DOHH2 (cell line): ENCODE measurements at regions not wholly inside any gene's neighbourhood (a gene's known extent, or its start where the extent isn't known, plus 50 kb on each side); places are given as distances from the start of the nearest gene placed in this dataset.

Experiments
- H3F3A ChIP-seq: fragments of 200-600 bp; sonication (generic), shearing (Covaris generic); 2 replicates; pipeline ENCODE4 v1.6.0; 2016; ENCODE audit warnings: antibody characterized with exemption, mild to moderate bottlenecking; ENCODE audit not compliant: control insufficient read depth, insufficient read depth
- H3K27ac ChIP-seq: fragments of 200-600 bp; sonication (generic); 2 replicates; pipeline ENCODE4 v1.5.1; 2014; ENCODE audit warnings: low read depth, mild to moderate bottlenecking, low read length, moderate library complexity
- H3K27me3 ChIP-seq: fragments of 200-600 bp; sonication (generic); 2 replicates; pipeline ENCODE4 v1.6.1; 2014; ENCODE audit warnings: mild to moderate bottlenecking, low read length, mixed read lengths; ENCODE audit not compliant: control insufficient read depth
- H3K36me3 ChIP-seq: fragments of 200-600 bp; sonication (generic); 2 replicates; pipeline ENCODE4 v1.6.1; 2014; ENCODE audit warnings: mild to moderate bottlenecking, low read length, moderate library complexity, mixed read lengths; ENCODE audit not compliant: control insufficient read depth
- H3K4me1 ChIP-seq: fragments of 200-600 bp; sonication (generic); 2 replicates; pipeline ENCODE4 v1.6.1; 2014; ENCODE audit warnings: mild to moderate bottlenecking, low read length, mixed read lengths; ENCODE audit not compliant: control insufficient read depth
- H3K4me2 ChIP-seq: fragments of 200-600 bp; sonication (generic); 2 replicates; pipeline ENCODE4 v1.6.0; 2014; ENCODE audit warnings: mild to moderate bottlenecking, low read length, moderate library complexity
- H3K4me3 ChIP-seq: fragments of 200-600 bp; sonication (generic); 2 replicates; pipeline ENCODE4 v1.5.1; 2014; ENCODE audit warnings: mild to moderate bottlenecking, low read length, mixed read lengths
- H3K79me2 ChIP-seq: fragments of 200-600 bp; sonication (generic); 2 replicates; pipeline ENCODE4 v1.6.1; 2014; ENCODE audit warnings: mild to moderate bottlenecking, low read length, mixed read lengths; ENCODE audit not compliant: control insufficient read depth
- H3K9me2 ChIP-seq: fragments of 200-600 bp; sonication (generic); replicated peaks from 2 replicates; pipeline ENCODE4 v1.6.1; 2014; ENCODE audit warnings: mild to moderate bottlenecking, low read length, mixed read lengths; ENCODE audit not compliant: control insufficient read depth
- H3K9me3 ChIP-seq: fragments of 200-600 bp; sonication (generic); 2 replicates; pipeline ENCODE4 v1.6.1; 2014; ENCODE audit warnings: antibody characterized with exemption, low read length, mixed read lengths; ENCODE audit not compliant: control insufficient read depth, insufficient read depth
- H4K20me1 ChIP-seq: fragments of 200-600 bp; sonication (generic); 2 replicates; pipeline ENCODE4 v1.6.0; 2014; ENCODE audit warnings: low read depth, mild to moderate bottlenecking, antibody characterized with exemption, low read length, moderate library complexity; ENCODE audit not compliant: control insufficient read depth, insufficient read depth
- EZH2phosphoT487 ChIP-seq: fragments of 200-600 bp; sonication (generic); IDR thresholded peaks from 2 replicates; pipeline ENCODE4 v1.6.1; 2017; ENCODE audit warnings: borderline replicate concordance, mild to moderate bottlenecking, antibody characterized with exemption, low read length, moderate library complexity, mixed read lengths
- TF ChIP-seq, protein P1 (sequence below): fragments of 200-600 bp; sonication (generic); IDR thresholded peaks from one replicate; pipeline ENCODE4 v1.5.1; 2014; ENCODE audit warnings: antibody characterized with exemption, mild to moderate bottlenecking, low read depth, low read length; ENCODE audit not compliant: poor library complexity, severe bottlenecking

GRCh38 chr20:24095756-24096155 lies 107.2 kb upstream of the GGTLC1 start:
- Histone ChIP-seq H3K27ac (no peak overlapping the region), H3K9me3 (no peaks in the 10 kb centered on the region), H3F3A (no peaks in the 10 kb centered on the region), H3K4me2 (no peak overlapping the region), H3K36me3 (no peaks in the 10 kb centered on the region), H4K20me1 (no peaks in the 10 kb centered on the region), H3K4me1 (no peaks in the 10 kb centered on the region), H3K9me2 (no peaks in the 10 kb centered on the region), H3K27me3 (no peaks in the 10 kb centered on the region), H3K4me3 (no peak overlapping the region), H3K79me2 (no peaks in the 10 kb centered on the region)
- no peak for TF ChIP-seq EZH2phosphoT487
- TF ChIP-seq, protein P1, sequence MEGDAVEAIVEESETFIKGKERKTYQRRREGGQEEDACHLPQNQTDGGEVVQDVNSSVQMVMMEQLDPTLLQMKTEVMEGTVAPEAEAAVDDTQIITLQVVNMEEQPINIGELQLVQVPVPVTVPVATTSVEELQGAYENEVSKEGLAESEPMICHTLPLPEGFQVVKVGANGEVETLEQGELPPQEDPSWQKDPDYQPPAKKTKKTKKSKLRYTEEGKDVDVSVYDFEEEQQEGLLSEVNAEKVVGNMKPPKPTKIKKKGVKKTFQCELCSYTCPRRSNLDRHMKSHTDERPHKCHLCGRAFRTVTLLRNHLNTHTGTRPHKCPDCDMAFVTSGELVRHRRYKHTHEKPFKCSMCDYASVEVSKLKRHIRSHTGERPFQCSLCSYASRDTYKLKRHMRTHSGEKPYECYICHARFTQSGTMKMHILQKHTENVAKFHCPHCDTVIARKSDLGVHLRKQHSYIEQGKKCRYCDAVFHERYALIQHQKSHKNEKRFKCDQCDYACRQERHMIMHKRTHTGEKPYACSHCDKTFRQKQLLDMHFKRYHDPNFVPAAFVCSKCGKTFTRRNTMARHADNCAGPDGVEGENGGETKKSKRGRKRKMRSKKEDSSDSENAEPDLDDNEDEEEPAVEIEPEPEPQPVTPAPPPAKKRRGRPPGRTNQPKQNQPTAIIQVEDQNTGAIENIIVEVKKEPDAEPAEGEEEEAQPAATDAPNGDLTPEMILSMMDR = no peak

DNA sequence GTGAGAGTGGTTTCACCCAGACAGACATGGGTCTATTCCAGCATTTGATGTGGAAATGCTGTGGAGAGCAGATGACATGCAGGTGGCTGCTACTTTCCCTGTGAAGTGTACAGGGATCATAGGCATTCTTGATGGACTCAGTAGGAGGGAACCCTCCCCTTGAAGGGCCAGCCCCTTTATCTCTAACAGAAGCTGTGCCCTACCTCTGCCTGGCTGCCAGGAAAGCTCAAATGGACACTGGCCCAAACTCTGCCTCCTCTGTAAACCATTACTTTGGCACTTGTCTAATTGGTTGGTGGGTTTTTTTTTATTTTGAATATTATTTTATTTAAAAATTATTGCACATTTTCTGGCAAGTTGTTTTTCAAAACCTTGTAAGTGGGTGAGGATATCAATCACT lies 106.7 kb upstream of the GGTLC1 start:
- H3F3A ChIP-seq = no peaks in the 10 kb centered on the region
- H3K9me2 ChIP-seq = no peaks in the 10 kb centered on the region
- H3K36me3 ChIP-seq = no peaks in the 10 kb centered on the region
- H3K9me3 ChIP-seq = no peaks in the 10 kb centered on the region
- H4K20me1 ChIP-seq = no peaks in the 10 kb centered on the region
- H3K79me2 ChIP-seq = no peaks in the 10 kb centered on the region
- H3K27ac ChIP-seq = no peak overlapping the region
- H3K4me2 ChIP-seq = no peak overlapping the region
- TF ChIP-seq, protein P1 = no peak
- TF ChIP-seq EZH2phosphoT487 = no peak
- no peaks in the 10 kb centered on the region for H3K4me1 ChIP-seq
- H3K27me3 ChIP-seq = no peaks in the 10 kb centered on the region
- H3K4me3 ChIP-seq = no peak overlapping the region

GRCh38 chr20:24089576-24089975 lies 101.0 kb upstream of the GGTLC1 start:
- Histone ChIP-seq H3K4me2 (no peak overlapping the region), H3K79me2 (no peaks in the 10 kb centered on the region), H3K27me3 (no peaks in the 10 kb centered on the region), H3K4me3 (no peak overlapping the region), H3K36me3 (no peaks in the 10 kb centered on the region), H3K9me2 (no peaks in the 10 kb centered on the region), H3K4me1 (no peaks in the 10 kb centered on the region), H3K9me3 (no peaks in the 10 kb centered on the region), H3F3A (no peaks in the 10 kb centered on the region), H4K20me1 (no peaks in the 10 kb centered on the region), H3K27ac (no peak overlapping the region)
- TF ChIP-seq EZH2phosphoT487 = no peak
- TF ChIP-seq, protein P1 = no peak

- TF ChIP-seq EZH2phosphoT487 = no peak
- TF ChIP-seq, protein P1 = no peak
- no peaks in the 10 kb centered on the region for H4K20me1 ChIP-seq
Measured at GRCh38 chr20:24086121-24086520, 97.5 kb upstream of the GGTLC1 start.

More at GRCh38 chr20:24086121-24086520, 97.5 kb upstream of the GGTLC1 start:
- Histone ChIP-seq H3K27me3 (no peaks in the 10 kb centered on the region), H3K9me2 (no peaks in the 10 kb centered on the region), H3K4me3 (no peak overlapping the region), H3K36me3 (no peaks in the 10 kb centered on the region), H3F3A (no peaks in the 10 kb centered on the region), H3K4me1 (no peaks in the 10 kb centered on the region), H3K79me2 (no peaks in the 10 kb centered on the region), H3K27ac (no peak overlapping the region), H3K9me3 (no peaks in the 10 kb centered on the region), H3K4me2 (no peak overlapping the region)
